SK-N-SH (cell line): ENCODE measurements at regions not wholly inside any gene's neighbourhood (a gene's known extent, or its start where the extent isn't known, plus 50 kb on each side); places are given as distances from the start of the nearest gene placed in this dataset.

Source experiments
- CTCF ChIA-PET: fragments of 300-600, 350-600 bp; formaldehyde crosslinking; extraction: SDS; loops from one replicate; lab custom pipeline; 2021; lab: Yijun Ruan, JAX
- POLR2A ChIA-PET: fragments of 350-600 bp; sonication (Branson Sonifier 250); formaldehyde crosslinking; extraction: SDS; loops from one replicate; lab custom pipeline; 2020; ENCODE audit warnings: antibody characterized with exemption, inconsistent platforms; lab: Yijun Ruan, JAX
- DNase-seq: peaks from one replicate; pipeline ENCODE4 v3.0.0; 2012
- H2AFZ ChIP-seq: fragments of 200-600 bp; sonication (generic); 2 replicates; pipeline ENCODE4 v1.8.1; 2016; ENCODE audit warnings: antibody characterized with exemption, mild to moderate bottlenecking, low read depth
- H3F3A ChIP-seq: fragments of 200-600 bp; sonication (generic); replicated peaks from 2 replicates; pipeline ENCODE3; 2016; ENCODE audit warnings: antibody characterized with exemption, mild to moderate bottlenecking; ENCODE audit not compliant: insufficient read depth
- H3K27ac ChIP-seq, 2 experiments: fragments of 200-500 bp in 1 of 2; fragments of 200-600 bp in 1 of 2; sonication (Bioruptor generic) in 1 of 2; sonication (generic), shearing (Covaris generic) in 1 of 2; 2 replicates each; pipeline versions ENCODE4 v1.5.1 to v1.6.1; 2014 to 2016; ENCODE audit warnings: low read depth in 2 of 2, inconsistent platforms in 1 of 2, low read length in 1 of 2, mild to moderate bottlenecking in 1 of 2, mixed read lengths in 1 of 2
- H3K27me3 ChIP-seq: fragments of 200-600 bp; sonication (generic), shearing (Covaris generic); 2 replicates; pipeline ENCODE4 v1.6.1; 2016; ENCODE audit warnings: mixed run types; ENCODE audit not compliant: insufficient read depth
- H3K36me3 ChIP-seq, 2 experiments: fragments of 200-500 bp in 1 of 2; fragments of 200-600 bp in 1 of 2; sonication (Bioruptor generic) in 1 of 2; sonication (generic) in 1 of 2; replicated peaks in 1 of 2; 2 replicates each; pipeline versions ENCODE3 to v1.5.1; 2014 to 2016; ENCODE audit warnings: low read length in 1 of 2, mild to moderate bottlenecking in 1 of 2; ENCODE audit not compliant: insufficient read depth in 2 of 2, control insufficient read depth in 1 of 2
- H3K4me1 ChIP-seq, 2 experiments: fragments of 200-500 bp in 1 of 2; fragments of 200-600 bp in 1 of 2; sonication (Bioruptor generic) in 1 of 2; sonication (generic), shearing (Covaris generic) in 1 of 2; 2 replicates each; pipeline versions ENCODE4 v1.5.1 to v1.6.1; 2014 to 2016; ENCODE audit warnings: low read depth in 1 of 2, low read length in 1 of 2, mixed run types in 1 of 2; ENCODE audit not compliant: insufficient read depth in 2 of 2, control insufficient read depth in 1 of 2
- H3K4me2 ChIP-seq: fragments of 200-600 bp; sonication (generic), shearing (Covaris generic); 2 replicates; pipeline ENCODE4 v1.6.1; 2017; ENCODE audit warnings: mixed run types
- H3K4me3 ChIP-seq, 2 experiments: fragments of 200-500 bp in 1 of 2; fragments of 200-600 bp in 1 of 2; sonication (Bioruptor generic) in 1 of 2; sonication (generic), shearing (Covaris generic) in 1 of 2; 2 replicates each; pipeline versions ENCODE4 v1.5.1 to v1.8.1; 2014 to 2016; ENCODE audit warnings: low read depth in 2 of 2, inconsistent platforms in 1 of 2, low read length in 1 of 2, mild to moderate bottlenecking in 1 of 2, mixed read lengths in 1 of 2, moderate library complexity in 1 of 2
- H3K79me2 ChIP-seq: fragments of 200-600 bp; sonication (generic); 2 replicates; pipeline ENCODE4 v1.8.1; 2017; ENCODE audit warnings: mild to moderate bottlenecking; ENCODE audit not compliant: insufficient read depth
- H3K9ac ChIP-seq: fragments of 200-600 bp; sonication (generic); 2 replicates; pipeline ENCODE4 v1.6.1; 2017; ENCODE audit warnings: mixed run types
- H3K9me2 ChIP-seq: fragments of 200-600 bp; sonication (generic); 2 replicates; pipeline ENCODE4 v1.6.1; 2017; ENCODE audit warnings: mixed run types
- H3K9me3 ChIP-seq: fragments of 200-600 bp; sonication (generic); 2 replicates; pipeline ENCODE4 v1.6.1; 2017; ENCODE audit warnings: mixed run types, mild to moderate bottlenecking, moderate library complexity
- H4K20me1 ChIP-seq: fragments of 200-600 bp; sonication (generic); 2 replicates; pipeline ENCODE4 v1.6.1; 2017; ENCODE audit warnings: mild to moderate bottlenecking, mixed run types; ENCODE audit not compliant: insufficient read depth
- CTCF ChIP-seq: fragments of 200-600 bp; sonication (generic); IDR thresholded peaks from 2 replicates; pipeline ENCODE4 v1.6.1; 2017; ENCODE audit warnings: antibody characterized with exemption, mild to moderate bottlenecking, moderate library complexity
- ELF1 ChIP-seq: IDR thresholded peaks from 2 replicates; pipeline ENCODE4 v1.4.0; 2012
- EP300 ChIP-seq, 2 experiments: IDR thresholded peaks; 2 replicates each; pipeline versions ENCODE4 v1.4.0 to v1.6.1; 2012; ENCODE audit warnings: borderline replicate concordance in 1 of 2, low read depth in 1 of 2, low read length in 1 of 2
- EZH2phosphoT487 ChIP-seq: fragments of 200-600 bp; sonication (generic); IDR thresholded peaks from 2 replicates; pipeline ENCODE4 v1.6.1; 2017; ENCODE audit warnings: low read depth, mixed run types, mild to moderate bottlenecking, antibody characterized with exemption, moderate library complexity, borderline replicate concordance
- GATA2 ChIP-seq: sonication (generic); formaldehyde crosslinking; IDR thresholded peaks from 2 replicates; pipeline ENCODE4 v1.5.0; 2020; ENCODE audit warnings: mild to moderate bottlenecking, missing genetic modification reagents
- MAX ChIP-seq: IDR thresholded peaks from 2 replicates; pipeline ENCODE4 v1.4.0; 2012; ENCODE audit warnings: low read depth
- MEF2A ChIP-seq: IDR thresholded peaks from 2 replicates; pipeline ENCODE4 v1.4.0; 2012; ENCODE audit warnings: low read depth, borderline replicate concordance
- MXI1 ChIP-seq: IDR thresholded peaks from 2 replicates; pipeline ENCODE4 v1.6.1; 2012; ENCODE audit warnings: mild to moderate bottlenecking, low read depth, low read length, improper control_type of control experiment
- NRF1 ChIP-seq: IDR thresholded peaks from 2 replicates; pipeline ENCODE4 v1.6.1; 2012; ENCODE audit warnings: low read depth, mild to moderate bottlenecking, low read length
- RAD21 ChIP-seq: IDR thresholded peaks from 2 replicates; pipeline ENCODE4 v1.6.1; 2012; ENCODE audit warnings: mild to moderate bottlenecking, low read length
- RCOR1 ChIP-seq: fragments of 150-350 bp; IDR thresholded peaks from 2 replicates; pipeline ENCODE4 v1.6.1; 2017; ENCODE audit warnings: antibody characterized with exemption, low read length
- RFX5 ChIP-seq: IDR thresholded peaks from 2 replicates; pipeline ENCODE4 v1.6.1; 2012; ENCODE audit warnings: mild to moderate bottlenecking, improper control_type of control experiment, low read length
- SMC3 ChIP-seq: IDR thresholded peaks from 2 replicates; pipeline ENCODE4 v1.6.1; 2012; ENCODE audit warnings: low read depth, low read length, improper control_type of control experiment
- TEAD4 ChIP-seq: IDR thresholded peaks from 2 replicates; pipeline ENCODE4 v1.4.0; 2012; ENCODE audit warnings: mild to moderate bottlenecking, borderline replicate concordance; ENCODE audit not compliant: insufficient read depth
- YY1 ChIP-seq: IDR thresholded peaks from 2 replicates; pipeline ENCODE4 v1.4.0; 2012; ENCODE audit warnings: low read depth, mild to moderate bottlenecking
- ZBTB33 ChIP-seq: IDR thresholded peaks from 2 replicates; pipeline ENCODE4 v1.4.0; 2012; ENCODE audit warnings: low read depth, borderline replicate concordance
- WGBS: methylation state at CpG from one replicate; pipeline ENCODE4 v1.1.6; 2017; ENCODE audit warnings: low lambda C conversion rate; 5-methylcytosine and 5-hydroxymethylcytosine counted together
- TF ChIP-seq, protein P1 (sequence below): IDR thresholded peaks from 2 replicates; pipeline ENCODE4; 2012
- TF ChIP-seq, protein P2 (sequence below): fragments of 150-350 bp; IDR thresholded peaks from 2 replicates; pipeline ENCODE4 v1.6.1; 2016; ENCODE audit warnings: mild to moderate bottlenecking, low read depth, low read length

- Histone ChIP-seq H4K20me1 (no peaks in the 10 kb centered on the region), H3K9me2 (no peaks in the 10 kb centered on the region), H3K9ac (no peak overlapping the region), H3K4me2 (no peak overlapping the region), H3K27ac (no peak overlapping the region), H2AFZ (no peak overlapping the region), H3K9me3 (no peaks in the 10 kb centered on the region)
- CTCF ChIA-PET: interaction anchor here (1.4 kb wide), 1 partner anchor 10 kb away, joined by 3 read pairs; no protein-coding TSS in a partner anchor
- no peak for TF ChIP-seq EZH2phosphoT487
- no peak for TF ChIP-seq EP300 (IDR thresholded peaks at IDR 0.05; ENCODE audit: borderline replicate concordance in 1 of 2, low read depth in 1 of 2, low read length in 1 of 2)
- no peak for TF ChIP-seq ZBTB33
- no peak for TF ChIP-seq RAD21
- TF ChIP-seq, protein P1, sequence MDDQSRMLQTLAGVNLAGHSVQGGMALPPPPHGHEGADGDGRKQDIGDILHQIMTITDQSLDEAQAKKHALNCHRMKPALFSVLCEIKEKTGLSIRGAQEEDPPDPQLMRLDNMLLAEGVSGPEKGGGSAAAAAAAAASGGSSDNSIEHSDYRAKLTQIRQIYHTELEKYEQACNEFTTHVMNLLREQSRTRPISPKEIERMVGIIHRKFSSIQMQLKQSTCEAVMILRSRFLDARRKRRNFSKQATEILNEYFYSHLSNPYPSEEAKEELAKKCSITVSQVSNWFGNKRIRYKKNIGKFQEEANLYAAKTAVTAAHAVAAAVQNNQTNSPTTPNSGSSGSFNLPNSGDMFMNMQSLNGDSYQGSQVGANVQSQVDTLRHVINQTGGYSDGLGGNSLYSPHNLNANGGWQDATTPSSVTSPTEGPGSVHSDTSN: no peak
- no peak for TF ChIP-seq GATA2 (CRISPR knock-in tag)
- no peak for TF ChIP-seq ELF1
- no peak for TF ChIP-seq MEF2A
- no peak for TF ChIP-seq MXI1
- no peak for TF ChIP-seq NRF1
- TF ChIP-seq, protein P2, sequence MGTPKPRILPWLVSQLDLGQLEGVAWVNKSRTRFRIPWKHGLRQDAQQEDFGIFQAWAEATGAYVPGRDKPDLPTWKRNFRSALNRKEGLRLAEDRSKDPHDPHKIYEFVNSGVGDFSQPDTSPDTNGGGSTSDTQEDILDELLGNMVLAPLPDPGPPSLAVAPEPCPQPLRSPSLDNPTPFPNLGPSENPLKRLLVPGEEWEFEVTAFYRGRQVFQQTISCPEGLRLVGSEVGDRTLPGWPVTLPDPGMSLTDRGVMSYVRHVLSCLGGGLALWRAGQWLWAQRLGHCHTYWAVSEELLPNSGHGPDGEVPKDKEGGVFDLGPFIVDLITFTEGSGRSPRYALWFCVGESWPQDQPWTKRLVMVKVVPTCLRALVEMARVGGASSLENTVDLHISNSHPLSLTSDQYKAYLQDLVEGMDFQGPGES: no peak
- TF ChIP-seq RFX5: no peak
- TF ChIP-seq TEAD4: no peak
- TF ChIP-seq MAX: no peak
- TF ChIP-seq SMC3: no peak
- no peak for TF ChIP-seq RCOR1
- no peak for TF ChIP-seq CTCF
- TF ChIP-seq YY1: no peak
- TF ChIP-seq, all 33 proteins: peak for 0
- Histone ChIP-seq H3K79me2 (no peaks in the 10 kb centered on the region), H3K4me1 (no peaks in the 10 kb centered on the region), H3K4me3 (no peak overlapping the region), H3K36me3 (no peaks in the 10 kb centered on the region), H3K27me3 (no peaks in the 10 kb centered on the region), H3F3A (no peaks in the 10 kb centered on the region)
- DNase-seq: no peak
- POLR2A ChIA-PET: no interaction called here
- WGBS: 85% methylated on average over 1 of the region's 1 CpG
Observed at GRCh38 chr7:46542076-46542475, 621.0 kb upstream of the IGFBP3 start.
